Kidney tubule cell (primary cell): ENCODE measurements at regions not wholly inside any gene's neighbourhood (a gene's known extent, or its start where the extent isn't known, plus 50 kb on each side); places are given as distances from the start of the nearest gene placed in this dataset.
"Not testable (repeated sequence)": the region's sequence is repeated elsewhere in the genome, so short reads cannot be mapped to it uniquely, and the experiment has no call there.

Source experiments
- DNase-seq: peaks from one replicate; pipeline ENCODE4 v3.0.0-alpha.2; 2018; ENCODE audit warnings: low spot score

DNA sequence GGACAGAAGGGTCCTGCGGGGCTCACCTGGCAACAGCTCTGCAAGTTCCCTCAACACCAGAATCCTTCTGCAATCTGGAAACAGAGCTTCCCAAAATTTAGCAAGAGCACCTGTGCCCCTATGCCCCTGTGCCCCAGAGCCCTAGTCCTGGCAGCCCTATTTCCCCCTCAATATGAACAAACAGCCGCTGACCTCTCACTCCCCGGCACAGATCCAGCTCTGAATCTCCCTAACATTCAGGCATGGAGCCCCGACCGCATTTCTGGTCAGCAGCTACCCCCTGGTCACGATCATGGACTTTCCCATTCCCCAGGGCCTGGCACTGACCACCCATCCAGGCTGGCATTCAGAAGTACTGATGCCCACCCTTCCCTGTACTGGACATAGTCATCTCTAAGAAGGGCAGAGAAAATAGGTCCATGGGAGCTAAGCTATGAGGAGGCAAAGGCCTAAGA is 110.8 kb upstream of the SMURF2 start:
- DNase-seq: no peak

DNA sequence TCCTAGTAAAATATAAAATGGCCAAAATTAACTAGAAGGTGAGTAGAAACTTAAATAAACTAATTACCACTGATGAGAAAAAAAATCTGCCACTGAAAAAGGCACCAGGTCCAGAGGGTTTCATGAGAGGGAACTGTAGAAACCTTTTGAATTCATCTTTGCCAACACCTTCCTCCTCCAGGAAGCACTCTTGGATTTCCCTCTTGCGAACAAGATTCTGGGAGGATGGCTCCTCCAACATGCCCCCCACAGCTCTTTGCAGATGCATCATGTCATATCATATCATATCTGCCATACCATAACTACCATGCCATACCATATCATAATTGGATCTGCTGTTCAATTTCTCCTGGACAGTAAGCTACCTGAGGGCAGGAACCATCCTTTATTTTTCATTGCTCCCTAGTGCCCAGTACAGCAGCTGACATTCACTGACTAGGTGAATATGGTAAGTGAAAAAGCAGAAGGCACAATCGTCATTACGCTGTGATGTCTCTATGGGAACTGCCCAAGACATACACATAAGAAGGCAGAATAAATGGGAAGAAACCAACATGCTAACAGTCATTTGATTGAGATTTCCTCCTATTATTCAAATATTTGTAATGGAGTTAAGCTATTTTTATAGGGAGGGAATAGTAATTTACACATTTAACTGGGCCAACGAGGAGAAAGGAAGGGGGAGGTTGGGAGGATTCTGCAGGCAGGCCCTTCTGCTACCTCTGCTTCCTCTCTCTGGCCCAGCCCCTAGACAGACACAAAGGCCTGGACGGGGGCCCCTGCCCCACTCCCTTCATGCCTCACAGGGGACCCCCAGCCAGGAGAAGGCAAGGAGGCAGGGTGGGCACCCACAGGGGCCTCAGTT is 110.1 kb upstream of the SMURF2 start:
- DNase-seq: no peak

DNA sequence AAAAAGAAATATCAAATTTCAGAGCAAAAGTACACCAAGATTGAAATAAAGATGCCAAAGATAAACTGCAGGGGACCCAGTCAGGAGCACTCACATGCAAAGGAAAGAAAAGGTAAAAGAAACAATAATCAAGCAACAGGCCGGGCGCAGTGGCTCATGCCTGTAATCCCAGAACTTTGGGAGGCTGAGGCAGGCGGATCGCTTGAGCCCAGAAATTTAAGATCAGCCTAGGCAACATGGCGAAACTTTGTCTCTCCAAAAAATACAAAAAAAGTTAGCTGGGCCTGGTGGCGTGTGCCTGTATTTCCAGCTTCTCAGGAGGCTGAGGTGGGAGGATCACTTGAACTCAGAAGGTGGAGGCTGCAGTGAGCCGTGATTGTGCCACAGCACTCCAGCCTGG is 107.6 kb upstream of the SMURF2 start:
- DNase-seq: no peak

DNA sequence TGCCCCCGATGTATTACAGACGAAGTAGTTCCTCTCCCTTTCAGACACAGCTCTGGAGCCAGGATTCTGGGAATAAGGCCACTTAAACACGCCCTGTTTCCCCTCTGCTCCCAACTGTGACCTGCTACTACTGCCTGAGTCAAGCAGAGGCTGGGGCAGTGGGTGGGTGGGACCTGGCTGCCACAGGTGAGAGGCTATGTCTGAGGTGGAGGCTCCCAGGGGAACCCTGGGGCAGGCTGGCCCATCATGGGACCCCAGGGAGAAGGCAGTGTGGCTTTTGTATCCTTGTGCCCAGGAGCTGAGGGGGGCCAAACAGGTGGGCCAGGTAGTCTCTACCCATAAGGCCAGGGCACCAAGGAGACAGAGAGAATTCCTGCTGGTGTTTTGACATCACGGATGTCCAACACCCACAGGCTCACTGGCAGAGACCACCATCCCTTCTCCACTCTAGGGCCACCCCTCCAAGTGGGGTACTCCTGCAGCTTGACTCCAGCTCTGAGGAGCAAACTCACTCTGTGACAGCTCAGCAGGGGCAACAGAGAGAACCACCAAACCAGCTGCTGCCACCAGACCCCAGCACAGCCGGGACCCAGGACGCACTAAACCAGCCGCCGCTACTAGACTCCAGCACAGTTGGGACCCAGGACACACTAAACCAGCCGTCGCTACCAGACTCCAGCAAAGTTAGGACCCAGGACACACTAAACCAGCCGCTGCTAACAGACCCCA is 105.3 kb upstream of the SMURF2 start:
- no peak for DNase-seq

DNA sequence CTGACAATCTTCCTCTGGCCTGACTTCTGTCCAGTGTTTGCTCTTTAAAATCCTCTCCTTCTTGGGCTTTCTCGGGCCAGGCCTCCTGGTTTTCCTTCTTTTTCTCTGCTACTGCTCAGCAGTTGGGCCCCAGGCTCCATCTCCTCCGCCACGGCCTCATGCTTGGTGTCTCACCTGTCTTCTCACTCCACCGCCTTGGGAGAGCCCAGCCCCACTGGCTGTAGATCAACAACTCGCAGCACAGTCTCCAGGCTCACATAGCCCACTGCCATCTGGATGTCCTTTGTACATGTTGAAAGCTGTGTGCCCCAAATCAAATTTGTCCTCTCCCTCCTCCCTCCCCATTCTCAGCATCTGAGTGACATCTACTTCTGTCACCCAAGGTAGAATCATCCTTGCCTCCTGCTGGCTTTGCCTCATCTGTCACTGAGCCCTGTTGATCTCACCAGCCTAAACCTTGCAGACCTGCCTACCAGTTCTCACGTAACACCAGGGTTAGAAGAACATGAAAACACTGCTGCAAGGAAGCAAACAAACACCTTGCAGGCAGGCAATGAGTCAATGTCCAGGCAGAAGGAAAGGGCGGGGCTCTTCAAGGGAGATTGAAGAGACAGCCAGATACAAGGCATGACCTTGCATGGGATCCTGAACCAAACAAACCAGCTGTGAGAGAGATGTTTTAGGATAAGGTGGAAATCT is 103.2 kb upstream of the SMURF2 start:
- peak; percentile 40 for DNase-seq

DNA sequence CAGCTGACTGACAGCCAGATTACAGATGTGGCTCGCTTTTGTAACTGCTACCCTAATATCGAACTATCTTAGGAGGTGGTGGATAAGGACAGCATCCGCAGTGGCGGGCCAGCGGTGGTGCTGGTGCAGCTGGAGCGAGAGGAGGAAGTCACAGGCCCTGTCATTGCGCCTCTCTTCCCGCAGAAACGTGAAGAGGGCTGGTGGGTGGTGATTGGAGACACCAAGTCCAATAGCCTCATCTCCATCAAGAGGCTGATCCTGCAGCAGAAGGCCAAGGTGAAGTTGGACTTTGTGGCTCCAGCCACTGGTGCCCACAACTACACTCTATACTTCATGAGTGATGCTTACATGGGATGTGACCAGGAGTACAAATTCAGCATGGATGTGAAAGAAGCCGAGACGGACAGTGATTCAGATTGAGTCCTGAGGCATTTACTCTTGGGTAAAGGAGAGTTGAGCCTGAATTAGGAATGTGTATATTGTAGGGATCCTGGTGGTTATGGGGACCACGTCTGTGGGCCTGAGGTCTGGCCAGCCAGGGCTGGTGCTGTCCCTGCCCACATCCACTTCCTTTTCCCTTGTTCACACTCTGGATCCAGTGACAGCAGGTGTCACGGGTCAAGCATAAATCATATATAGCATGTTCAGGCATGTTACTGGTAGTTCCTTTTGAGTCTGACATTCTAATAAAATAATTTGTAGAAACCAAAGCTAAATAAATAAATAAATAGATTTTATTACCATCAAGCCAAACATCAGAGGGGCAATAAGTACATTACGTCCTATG is 89.0 kb upstream of the SMURF2 start:
- DNase-seq: no peak

DNA sequence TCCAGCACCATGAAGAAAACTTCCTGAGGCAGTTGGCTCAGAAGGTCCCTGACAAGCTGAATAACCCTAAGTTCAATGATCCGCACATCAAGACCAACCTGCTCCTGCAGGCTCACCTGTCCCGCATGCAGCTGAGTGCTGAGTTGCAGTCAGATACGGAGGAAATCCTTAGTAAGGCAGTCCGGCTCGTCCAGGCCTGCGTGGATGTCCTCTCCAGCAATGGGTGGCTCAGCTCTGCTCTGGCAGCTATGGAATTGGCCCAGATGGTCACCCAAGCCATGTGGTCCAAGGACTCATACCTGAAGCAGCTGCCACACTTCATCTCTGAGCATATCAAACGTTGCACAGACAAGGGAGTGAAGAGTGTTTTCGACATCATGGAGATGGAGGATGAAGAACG is 88.4 kb upstream of the SMURF2 start:
- DNase-seq: no peak

DNA sequence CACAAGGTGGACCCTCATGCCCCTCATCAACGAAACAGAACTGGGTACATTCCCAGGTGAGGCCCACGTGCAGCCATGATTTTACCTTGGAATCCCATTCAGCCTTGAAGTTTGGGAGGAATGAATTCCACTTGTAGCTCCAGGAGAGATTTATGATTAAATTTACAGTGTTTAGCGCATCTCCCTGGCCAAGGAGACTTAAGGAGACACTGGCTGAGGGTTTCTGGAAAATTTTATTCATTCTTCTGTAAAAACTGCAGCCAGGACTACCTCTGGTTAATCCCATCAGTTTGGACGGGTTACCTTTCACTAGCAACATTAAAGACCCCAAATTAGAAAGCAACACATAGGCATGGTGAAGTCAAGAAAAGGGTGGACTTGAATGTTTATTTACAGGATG is 87.2 kb upstream of the SMURF2 start:
- DNase-seq: no peak

DNA sequence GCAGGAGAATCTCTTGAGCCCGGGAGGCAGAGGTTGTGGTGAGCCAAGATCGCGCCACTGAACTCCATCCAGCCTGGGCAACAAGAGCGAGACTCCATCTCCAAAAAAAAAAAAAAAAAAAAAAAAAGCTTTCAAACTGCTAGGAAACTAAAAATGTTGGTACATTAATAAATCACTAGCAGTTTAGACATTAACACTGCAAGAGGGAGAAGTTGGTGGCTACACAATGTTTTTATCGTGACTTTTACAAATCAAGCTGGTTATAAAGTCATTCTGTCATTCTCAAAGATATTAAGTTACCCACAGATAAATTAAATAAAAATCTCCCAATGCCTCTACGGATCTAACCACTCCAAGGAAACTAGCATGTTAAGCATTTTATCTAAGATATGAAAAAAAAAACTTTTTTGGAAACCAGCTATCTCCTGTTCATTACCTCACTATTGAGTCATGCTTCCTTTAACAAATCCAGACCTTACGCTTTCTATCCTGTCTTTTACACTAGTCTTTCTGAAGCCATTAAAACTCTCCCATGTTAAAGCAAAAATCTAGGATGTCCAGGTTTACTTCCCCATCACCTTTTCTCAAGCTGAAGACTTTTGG is 85.9 kb upstream of the SMURF2 start:
- peak; percentile 71 for DNase-seq

DNA sequence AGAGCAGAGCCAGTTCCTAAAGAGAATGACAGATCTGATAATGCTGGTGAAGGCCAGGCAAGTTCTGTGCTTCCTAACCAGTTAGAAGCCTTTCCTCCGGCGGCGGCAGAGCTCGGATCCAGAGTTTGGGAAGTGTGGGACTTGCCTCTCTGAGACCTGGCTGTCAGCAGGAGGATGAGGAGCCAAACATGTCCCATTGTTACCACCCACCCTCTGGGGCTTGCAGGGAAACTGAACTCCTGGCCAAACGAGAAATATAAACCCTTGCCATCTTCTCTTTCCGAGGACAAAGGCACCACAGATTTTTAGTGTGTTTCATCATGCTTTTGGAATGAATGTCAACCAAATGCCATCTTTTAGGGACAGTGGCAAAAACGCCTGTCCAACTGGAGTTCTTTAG is 80.2 kb upstream of the SMURF2 start:
- DNase-seq: no peak

DNA sequence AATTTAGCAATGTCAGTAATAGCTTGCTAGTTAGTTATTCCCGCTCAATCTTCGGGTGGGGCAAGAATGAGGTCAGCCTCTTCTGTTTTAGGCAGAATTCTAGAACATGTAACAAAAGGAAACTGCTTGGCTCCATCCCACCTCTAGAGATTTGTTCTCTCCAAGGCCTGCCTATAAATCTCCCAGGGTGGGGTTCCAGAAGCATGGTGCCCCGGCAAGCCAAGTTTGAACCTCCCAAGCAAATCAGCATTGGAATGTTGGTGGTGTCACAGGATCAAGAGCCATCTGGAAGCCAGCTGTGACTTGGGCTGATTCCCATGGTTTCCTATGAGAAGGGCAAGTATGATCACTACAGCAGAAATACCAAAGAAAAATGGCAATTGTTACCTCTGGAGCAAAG is 79.8 kb upstream of the SMURF2 start:
- not testable (repeated sequence) for DNase-seq

DNA sequence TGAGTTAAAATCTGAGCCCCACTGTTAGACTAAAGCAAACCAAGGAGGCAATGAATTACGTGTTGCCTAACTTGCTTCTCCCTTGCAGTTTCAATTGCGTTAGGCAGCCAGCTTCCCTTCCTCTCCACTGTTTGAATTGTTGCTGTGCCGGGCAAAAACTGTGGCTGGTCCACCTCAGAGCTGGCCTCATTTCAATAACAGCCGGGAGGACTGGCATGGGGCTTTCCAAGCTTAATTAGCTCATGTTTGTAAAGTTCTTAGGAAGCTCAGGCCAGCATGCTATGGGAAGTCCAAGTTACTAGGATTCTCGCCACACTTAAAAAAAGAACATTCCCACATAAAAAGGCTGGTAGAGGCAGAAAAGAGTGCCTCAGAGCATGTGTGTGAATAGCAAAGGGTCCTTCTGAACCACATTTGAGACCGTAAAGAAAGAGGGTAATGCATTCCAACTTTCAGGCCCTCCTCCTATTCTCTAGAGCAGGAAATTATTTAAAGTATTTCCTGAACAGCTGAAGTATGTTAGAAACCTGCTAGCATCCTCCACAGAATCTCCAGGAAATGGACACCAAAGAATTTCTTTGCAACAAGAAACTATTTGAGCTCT is 79.0 kb upstream of the SMURF2 start:
- DNase-seq: peak; percentile 56

DNA sequence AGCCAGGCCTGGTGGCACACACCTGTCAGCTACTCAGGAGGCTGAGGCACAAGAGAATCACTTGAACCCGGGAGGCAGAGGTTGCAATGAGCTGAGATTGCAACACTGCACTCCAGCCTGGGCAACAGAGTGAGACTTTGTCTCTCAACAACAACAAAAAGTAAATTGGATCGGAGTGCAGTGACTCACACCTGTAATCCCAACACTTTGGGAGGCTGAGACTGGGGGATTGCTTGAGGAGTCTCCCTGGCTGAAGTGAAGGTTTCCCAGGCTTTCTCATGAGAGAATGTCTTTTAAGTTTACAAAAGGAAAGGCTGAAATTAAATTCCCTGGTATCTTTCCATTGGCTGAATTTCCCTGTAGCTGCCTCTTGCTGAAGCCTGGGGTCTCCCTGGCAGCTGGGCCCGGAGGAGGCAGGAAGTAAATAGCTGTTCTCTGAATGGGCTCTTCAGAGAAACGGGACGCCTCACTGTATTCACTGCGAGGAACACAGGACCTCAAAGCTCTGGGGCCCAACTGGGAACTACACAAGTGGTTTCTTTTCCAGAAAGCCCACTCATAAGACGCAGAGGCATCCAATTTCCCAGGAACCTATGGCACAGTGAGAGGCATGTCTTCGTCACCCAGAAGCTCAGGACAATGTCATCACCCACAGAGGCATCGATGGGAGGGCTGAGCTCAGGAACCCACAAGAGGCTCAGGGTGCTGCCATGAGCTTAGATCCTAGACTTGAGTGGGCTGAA is 77.4 kb upstream of the SMURF2 start:
- peak; percentile 40 for DNase-seq

DNA sequence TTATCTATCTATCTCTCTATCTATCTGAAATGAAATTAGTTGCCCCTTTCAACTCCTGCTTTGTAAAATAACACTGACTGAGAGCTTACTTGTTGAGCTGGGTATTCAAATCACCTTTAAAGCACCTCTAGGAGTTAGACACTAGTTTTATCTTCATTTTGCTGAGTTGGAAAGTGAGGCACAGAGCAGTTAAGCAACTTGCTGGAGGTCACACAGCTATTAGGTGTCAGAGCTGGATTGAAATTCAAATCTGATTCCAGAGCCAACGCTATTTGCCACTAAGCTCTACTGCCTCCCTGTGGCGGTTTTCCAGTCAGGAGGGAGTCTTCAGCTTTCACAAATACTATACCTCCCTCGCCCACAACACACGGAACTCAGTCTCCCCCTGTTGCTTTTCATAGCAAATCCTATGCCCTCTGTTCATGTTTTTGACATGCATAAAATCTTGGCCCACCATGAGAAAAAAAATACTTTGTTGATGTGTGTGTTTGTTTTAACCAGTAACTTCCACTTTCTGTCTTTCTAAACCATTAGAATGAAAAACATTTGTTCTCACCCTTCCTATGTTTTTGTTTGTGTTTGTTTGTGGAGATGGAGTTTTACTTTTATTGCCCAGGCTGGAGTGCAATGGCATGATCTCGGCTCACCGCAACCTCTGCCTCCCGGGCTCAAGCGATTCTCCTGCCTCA is 74.8 kb upstream of the SMURF2 start:
- DNase-seq: peak; percentile 58

DNA sequence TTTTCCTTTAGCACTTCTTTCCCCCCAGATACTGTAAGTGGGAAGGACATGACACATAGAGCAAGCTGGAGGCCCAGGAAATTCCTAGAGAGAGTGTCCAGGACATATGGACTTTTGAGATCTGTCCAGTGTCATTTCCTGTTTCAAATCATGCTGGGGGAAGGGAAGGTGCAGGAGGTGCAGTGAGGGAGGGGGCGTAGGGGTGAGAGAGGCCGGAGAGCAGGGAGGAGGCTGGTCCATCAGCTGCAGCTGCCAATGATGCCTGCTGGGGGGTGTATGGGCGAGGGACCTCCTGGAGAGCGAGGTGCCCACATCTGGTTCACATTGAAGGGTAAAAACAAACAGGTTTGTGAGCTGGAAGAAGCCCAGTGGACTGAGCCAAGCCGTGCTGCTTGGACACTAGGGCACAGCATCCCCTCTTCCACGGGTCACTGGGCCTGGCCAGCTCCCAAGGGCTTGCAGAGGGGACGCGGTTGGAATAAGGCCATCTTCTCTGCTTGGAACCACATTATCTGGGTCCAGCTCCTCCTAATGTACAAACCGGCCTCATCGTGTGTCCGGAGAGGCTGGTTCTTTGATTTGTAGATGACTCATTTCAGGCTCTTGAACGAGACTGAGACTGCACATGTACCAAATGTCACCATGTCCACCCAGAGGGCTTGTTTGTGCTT is 70.4 kb upstream of the SMURF2 start:
- DNase-seq: peak; percentile 77

DNA sequence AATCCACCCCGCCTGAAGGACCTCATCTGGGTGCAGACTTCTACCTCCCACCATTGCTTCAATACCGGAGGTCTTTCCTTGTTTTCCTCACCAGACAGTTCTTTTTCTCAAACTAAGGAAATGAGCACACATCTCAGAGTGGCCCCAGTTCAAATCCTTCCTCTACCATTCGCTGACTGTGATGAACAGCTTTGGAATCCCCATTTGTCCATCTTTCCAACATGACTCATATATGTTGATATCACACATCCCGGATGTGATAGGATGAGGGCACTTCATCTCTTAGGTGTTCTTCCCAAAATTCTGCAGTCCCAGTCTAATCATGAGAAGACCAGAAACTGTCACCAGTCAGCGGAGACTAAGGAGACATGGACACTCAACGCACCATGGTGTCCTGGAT is 67.9 kb upstream of the SMURF2 start:
- peak; percentile 75 for DNase-seq

DNA sequence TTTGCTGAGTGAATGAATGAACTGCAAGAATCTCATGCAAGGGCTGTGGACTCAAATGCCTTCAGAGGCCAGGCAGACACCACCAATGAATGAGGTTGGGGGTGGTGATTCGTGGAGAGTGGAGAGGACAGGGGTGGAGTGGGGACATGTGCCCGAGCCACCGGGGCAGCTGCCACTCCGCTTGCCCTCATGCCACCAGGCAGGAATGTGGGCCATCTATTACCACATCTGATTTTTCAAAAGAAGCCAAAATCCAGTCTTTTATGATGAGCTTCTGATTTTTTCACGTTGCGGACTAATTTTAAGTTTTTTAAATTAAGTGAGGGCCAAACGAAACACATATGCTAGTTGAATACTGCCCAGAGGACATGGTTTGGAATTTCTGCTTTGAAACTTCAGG is 67.1 kb upstream of the SMURF2 start:
- no peak for DNase-seq

DNA sequence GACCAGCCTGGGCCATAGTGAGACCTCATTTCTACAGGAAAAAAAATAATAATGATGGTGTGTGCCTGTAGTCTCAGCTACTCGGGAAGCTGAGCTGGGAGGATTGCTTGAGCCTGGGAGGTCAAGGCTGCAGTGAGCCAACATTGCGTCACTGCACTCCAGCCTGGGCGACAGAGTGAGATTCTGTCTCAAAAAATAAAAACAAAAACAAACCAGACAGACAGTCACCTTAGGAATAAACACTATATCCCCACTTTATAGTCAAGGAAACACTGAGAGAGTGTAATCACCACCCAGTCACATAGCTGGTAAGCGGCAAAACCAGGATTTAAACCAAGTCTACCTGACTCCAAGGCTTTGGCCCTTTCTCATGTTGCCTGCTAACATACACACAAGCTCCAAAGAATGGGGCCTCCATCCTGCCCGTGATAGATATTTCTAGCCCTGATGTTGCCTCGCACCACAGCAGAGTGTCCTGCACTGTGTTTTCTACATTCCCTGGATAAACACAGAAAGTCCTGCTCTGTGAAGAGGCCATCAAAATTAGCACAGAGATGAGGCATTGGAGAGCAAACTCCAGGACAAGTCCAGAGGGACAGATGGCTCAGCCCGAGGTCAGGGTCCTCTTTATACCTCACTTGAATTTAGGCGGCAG is 66.1 kb upstream of the SMURF2 start:
- no peak for DNase-seq

DNA sequence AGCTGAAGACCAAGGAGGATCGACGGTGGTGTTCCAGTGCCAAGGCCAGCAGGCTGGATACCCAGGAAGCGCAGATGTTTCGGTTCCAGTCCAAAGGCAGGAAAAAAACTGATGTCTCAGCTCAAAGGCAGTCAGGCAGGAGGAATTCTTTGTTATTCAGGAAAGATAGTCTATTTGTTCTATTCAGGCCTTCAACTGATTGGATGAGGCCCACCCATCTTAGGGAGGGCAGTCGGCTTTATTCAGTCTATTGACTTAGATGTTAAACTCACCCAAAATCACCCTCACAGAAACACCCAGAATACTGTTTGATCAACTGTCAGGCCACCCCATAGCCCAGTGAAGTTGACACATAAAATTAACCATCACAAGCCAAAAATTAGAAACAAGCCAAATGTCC is 63.9 kb upstream of the SMURF2 start:
- not testable (repeated sequence) for DNase-seq
